ENCODE measurements at regions not wholly inside any gene's neighbourhood (a gene's known extent, or its start where the extent isn't known, plus 50 kb on each side); places are given as distances from the start of the nearest gene placed in this dataset.

- Histone ChIP-seq H3K9me3 (replicated peaks in 1 of 3) (no peaks in the 10 kb centered on the region), H3K4me3 (no peak overlapping the region), H3K4me1 (replicated peaks in 1 of 2) (no peaks in the 10 kb centered on the region), H3K27me3 (no peaks in the 10 kb centered on the region), H3K27ac (no peak overlapping the region), H3K36me3 (replicated peaks in 1 of 2) (no peaks in the 10 kb centered on the region)
- intact Hi-C loops (cut with DNase I): no loop called here
- no peak for DNase-seq
- TF ChIP-seq POLR2A (IDR thresholded peaks at IDR 0.05) (no peak), CTCF (IDR thresholded peaks at IDR 0.05) (no peak)
Measured at GRCh38 chr6:155521719-155522118, 66.1 kb upstream of the NOX3 start.

GRCh38 chr6:155520078-155520477 is 64.4 kb upstream of the NOX3 start:
- Histone ChIP-seq H3K4me1 (replicated peaks in 1 of 2) (no peaks in the 10 kb centered on the region), H3K27me3 (no peaks in the 10 kb centered on the region), H3K9me3 (replicated peaks in 1 of 3) (no peaks in the 10 kb centered on the region), H3K36me3 (replicated peaks in 1 of 2) (no peaks in the 10 kb centered on the region), H3K4me3 (no peak overlapping the region), H3K27ac (no peak overlapping the region)
- WGBS, 4 donors: 90 to 99% (median 94%) methylated on average over 2 of the region's 2 CpGs
- intact Hi-C loops (cut with DNase I): no loop called here
- TF ChIP-seq CTCF (IDR thresholded peaks at IDR 0.05): no peak
- TF ChIP-seq POLR2A (IDR thresholded peaks at IDR 0.05): no peak
- no peak for DNase-seq

- no peaks in the 10 kb centered on the region for H3K36me3 ChIP-seq (replicated peaks in 1 of 2)
- no peak for TF ChIP-seq POLR2A (IDR thresholded peaks at IDR 0.05)
- no peak for TF ChIP-seq CTCF (IDR thresholded peaks at IDR 0.05)
- no peak for DNase-seq
- no peak overlapping the region for H3K27ac ChIP-seq
- WGBS, 4 donors: 69 to 88% (median 83%) methylated on average over 1 of the region's 1 CpG
- H3K4me1 ChIP-seq (replicated peaks in 1 of 2): no peaks in the 10 kb centered on the region
- H3K9me3 ChIP-seq (replicated peaks in 1 of 3): no peaks in the 10 kb centered on the region
- H3K27me3 ChIP-seq: no peaks in the 10 kb centered on the region
- H3K4me3 ChIP-seq: no peak overlapping the region
- intact Hi-C loops (cut with DNase I): no loop called here
Measured at GRCh38 chr6:155519176-155519738, 63.6 kb upstream of the NOX3 start.

GRCh38 chr6:155517294-155517693 is 61.7 kb upstream of the NOX3 start:
- Histone ChIP-seq H3K36me3 (replicated peaks in 1 of 2) (no peaks in the 10 kb centered on the region), H3K27me3 (no peaks in the 10 kb centered on the region), H3K27ac (no peak overlapping the region), H3K4me3 (no peak overlapping the region), H3K4me1 (replicated peaks in 1 of 2) (no peaks in the 10 kb centered on the region), H3K9me3 (replicated peaks in 1 of 3) (no peaks in the 10 kb centered on the region)
- WGBS, 4 donors: 91 to 93% (median 92%) methylated on average over 8 of the region's 8 CpGs
- DNase-seq: no peak
- TF ChIP-seq POLR2A (IDR thresholded peaks at IDR 0.05) (no peak), CTCF (IDR thresholded peaks at IDR 0.05) (no peak)
- intact Hi-C loops (cut with DNase I): no loop called here
